GM03348 (cell line): ENCODE measurements at regions not wholly inside any gene's neighbourhood (a gene's known extent, or its start where the extent isn't known, plus 50 kb on each side); places are given as distances from the start of the nearest gene placed in this dataset.
A peak's percentile ranks its signal among the peaks of the same experiment; 100 is the strongest.

ENCODE experiments used
- DNase-seq: peaks from one replicate; pipeline ENCODE4 v3.0.0; 2012; ENCODE audit warnings: low spot score

DNA sequence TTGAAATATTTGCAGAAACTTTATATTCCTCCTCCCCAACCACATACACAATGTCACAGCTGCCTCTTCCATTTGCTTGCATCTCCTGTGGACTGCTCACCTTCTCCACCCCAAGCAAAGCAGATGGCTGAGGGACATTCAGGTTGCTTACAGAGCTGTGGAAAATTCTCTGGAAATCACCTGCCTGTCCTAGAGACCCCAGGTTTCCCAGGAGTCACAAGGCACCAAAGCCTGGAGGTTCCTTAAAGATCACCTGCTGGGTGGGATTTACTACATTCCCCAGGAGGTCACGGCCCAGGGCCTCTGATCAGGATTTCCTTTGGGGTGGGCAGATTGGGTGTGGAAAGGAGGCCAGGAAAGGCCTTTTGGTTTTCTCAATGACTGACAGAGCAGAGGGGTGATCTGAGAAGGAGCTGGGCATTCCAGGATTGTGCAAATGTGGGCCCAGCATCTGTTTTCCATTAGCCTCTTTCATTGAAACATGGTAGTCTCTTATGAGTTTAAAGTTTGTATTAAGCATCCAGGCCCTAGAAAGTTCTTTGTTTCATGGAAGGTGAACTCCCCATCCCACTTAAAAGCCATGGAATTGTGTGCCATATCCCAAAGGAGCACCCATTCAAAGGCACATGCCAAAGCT is 410.7 kb upstream of the TNP1 start:
- DNase-seq: peak; percentile 43

DNA sequence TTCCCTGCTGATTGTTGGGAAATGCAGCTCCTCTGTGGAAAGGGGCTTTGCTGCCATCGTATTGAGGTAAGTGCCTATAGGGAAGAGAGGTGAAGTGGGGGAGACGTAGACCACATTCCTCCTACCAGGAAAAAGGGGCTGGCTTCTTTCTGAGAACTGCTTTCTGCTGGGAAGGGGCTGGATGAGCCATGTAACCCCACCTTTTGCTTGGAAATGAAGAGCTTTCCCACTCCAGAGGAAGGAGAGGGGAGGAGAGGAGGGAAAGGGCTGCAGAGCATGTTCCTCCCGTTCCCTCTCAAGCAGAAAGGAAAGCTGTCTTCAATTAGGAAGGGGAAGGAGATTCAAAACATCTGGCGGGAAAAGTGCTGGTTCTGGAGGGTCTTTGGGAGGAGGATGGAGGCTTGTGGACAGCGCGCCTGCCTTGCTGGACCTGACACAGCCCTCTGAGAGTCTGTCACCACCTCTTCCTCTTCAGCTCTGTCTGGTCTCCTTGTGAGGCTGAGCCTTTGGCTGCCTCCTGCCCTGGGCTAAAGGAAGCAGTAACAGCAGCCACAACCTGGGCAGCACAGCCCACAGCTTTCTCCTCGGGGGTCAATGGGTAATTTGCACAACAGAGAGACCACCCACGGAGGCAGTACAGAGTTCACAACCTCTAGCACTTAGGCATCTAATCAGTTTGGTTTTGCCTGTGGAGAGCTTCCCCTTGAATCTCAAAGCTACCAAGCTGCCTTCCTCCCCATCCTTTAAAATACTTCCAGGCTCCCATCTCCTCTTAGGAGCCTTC is 410.0 kb upstream of the TNP1 start:
- DNase-seq: no peak

DNA sequence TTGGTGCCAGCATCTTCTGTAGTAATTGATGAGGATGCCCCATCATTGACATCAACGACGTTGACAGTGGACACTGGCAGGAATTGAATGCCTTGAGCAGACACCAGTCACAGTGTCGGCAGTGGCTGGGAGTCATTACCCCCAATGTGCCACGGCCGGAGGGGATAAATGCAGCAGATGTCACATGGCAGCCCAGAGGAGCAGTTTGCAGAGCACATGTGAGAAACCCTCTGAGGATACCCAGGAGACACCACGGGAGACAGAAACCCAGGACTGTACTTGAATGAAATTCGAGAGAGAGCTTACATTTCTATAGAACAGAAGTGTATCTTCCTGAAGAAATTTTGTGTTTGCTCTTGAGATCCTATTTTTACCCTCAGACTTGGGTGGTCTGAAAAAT is 409.1 kb upstream of the TNP1 start:
- no peak for DNase-seq

DNA sequence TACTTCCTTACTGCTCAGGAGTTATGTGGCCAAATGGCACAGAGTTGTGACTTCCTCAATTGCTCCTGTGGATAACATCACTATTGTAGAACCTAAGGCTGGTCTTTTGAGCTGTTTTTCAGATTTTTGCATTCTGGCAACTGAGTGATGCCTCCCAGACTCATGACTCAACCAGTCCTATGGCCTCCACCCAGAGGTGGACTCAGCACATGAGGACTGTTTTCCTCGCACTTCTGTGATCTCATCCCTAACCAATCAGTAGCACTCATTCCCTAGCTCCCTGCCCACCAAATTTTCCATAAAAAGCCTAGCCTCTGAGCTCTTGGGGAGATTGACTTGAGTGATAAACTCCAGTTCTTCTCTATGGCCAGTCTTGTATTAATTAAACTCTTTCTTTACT is 407.9 kb upstream of the TNP1 start:
- DNase-seq: no peak

DNA sequence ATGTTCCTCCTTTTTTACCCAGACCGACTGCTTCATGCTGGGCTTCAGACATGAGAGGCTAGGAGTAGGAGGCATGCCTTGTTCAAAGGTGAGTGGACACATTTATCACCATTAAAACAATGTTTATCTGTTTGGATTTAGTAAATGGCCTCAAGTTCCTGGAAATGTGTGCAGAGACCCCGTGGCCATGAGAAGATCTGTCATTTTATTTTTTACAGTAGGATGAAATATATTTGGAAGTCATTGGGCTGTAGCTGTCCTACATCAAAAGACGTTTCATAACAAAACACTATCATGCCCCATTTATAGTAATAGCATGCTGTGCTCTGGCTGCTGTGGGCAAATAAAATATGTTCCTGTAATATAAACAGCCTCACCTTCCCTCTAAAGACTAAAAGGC is 403.9 kb upstream of the TNP1 start:
- DNase-seq: no peak

DNA sequence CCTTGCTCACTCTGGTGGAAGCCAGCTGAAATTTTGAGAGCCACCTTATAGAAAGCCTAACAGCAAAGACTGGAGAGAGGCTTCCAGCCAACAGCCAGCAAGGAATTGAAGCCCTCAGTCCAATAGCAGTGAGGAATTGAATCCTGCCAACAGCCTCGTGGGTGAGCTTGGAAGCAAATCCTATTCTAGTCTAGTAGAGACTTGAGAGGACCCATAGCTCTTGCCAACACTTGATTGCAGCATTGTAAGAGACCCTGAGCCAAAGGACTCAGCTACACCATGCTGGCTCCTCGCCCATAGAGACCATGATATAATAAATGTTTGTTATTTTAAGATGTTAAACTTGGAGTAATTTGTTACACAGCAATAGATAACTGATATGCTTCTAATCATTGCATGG is 403.0 kb upstream of the TNP1 start:
- no peak for DNase-seq

DNA sequence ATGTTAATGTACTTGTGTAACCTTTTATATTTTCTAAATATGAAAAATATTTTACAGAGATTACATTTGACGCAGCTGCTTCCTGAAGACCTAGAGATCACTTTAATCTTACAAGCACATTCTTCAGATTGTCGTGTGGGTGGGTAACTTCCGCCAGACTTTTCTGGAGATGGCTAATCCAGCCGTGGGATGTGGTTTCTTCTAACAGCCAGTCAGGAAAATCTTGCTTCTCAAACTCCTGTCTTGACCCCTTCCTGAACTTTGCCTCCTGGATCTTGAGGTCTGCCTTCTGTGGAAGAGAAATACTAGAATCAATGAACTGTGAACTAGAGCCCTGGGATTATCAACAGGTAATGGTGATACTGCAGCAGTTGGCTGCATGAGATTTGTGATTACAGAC is 401.6 kb upstream of the TNP1 start:
- DNase-seq: no peak

DNA sequence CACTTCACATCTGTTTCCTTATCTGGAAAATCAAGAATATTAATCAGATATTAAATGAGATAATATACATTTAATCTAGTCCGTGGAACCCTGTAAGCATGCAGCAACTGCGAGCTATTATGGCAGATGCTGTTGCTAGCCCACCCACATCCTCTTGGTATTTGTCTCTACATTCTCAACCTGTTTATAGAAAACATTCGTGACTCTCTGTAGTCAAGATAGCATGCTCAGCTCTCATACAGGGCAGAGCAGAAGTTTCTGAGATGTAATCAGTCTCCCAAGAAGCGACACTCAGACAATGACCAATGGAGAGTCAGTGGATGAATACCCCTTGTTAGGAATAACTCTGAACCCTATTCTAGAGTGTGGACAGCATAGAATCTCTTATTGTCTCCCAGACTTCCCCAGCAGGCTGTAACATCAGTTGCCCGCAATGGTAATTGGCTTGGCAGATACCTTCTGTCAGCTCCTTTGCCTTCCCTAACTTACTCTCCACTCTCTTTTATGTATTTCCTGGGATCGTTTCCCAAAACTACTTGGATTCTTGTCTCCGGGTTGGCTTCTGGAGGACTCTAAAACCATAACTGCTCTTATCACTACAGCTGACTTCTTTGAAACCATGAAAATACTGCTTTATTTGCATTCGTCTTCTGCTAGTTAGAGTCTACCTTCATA is 400.7 kb upstream of the TNP1 start:
- DNase-seq: no peak

DNA sequence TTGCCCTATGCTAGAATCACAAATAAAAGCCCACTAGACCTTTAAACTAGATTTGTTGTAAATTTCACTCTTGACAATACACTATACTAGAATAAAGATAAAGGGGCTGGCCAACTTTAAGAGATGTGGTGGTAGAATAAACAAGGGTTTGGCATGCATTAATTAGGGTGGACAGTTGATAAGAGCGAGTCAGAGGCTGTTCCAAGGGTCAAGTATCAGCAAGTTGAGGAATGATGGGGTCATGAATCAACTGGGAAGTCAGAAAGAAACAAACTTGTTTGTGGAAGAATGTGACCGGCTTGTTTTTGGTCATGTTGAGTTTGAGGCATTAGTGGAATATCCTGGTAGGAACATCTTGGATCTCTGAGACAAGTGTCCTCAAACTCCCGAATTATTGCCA is 398.3 kb upstream of the TNP1 start:
- no peak for DNase-seq

DNA sequence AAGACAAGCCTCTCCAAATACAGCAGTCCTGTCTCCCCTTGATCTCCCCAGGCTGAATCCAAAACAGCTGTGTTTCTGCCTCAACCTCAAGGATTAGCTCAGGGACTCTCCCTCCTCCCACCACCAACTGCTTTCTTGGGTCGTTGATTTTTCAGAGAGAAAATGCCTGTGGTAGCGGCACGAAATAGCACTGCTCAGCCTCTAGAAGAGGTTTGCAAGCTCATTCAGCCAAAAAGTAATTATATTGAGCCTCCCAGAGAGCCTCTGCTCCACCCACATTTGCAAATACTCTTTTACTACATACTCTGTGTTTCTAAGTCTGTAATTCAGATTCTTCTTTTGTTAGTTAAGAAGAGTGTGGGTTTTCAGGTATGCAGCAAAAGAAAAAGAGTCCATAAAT is 396.4 kb upstream of the TNP1 start:
- DNase-seq: peak; percentile 47

DNA sequence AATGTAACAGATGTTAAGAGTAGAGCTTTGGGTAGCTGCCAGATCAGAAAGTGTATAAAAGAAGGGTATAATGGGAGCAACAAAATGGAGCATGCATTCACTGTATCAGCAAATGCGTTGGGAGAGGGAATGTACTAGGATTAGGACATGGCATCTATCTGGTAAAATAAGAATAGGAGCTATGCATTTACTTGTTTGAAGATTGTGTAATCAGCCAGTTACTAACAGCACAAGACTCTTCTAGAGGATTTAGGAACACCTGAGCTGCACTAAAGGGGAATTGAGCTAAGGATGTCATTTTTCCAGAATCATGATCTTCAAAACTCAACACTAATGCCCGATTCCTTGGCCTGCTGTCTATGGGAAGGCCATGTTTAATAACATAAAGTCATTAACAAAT is 394.2 kb upstream of the TNP1 start:
- DNase-seq: no peak

DNA sequence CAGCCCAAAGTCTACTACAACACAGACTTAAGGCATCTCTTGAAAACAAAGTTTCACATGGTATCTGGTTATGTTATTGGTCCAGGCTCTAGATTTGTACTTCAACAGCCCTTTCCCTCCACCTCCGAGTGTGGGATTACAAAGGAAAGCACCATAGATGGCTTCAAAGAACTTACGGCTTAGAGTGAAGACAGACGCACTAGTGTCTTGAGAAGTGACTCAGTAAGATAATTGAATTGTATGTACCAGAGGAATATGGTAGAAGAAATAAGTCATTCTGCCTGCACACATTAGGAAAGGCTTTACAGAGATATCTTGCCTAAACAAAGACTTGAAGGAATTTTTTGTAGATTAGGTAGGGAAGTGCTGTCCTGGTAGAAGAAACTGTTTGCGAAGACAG is 392.3 kb upstream of the TNP1 start:
- no peak for DNase-seq

DNA sequence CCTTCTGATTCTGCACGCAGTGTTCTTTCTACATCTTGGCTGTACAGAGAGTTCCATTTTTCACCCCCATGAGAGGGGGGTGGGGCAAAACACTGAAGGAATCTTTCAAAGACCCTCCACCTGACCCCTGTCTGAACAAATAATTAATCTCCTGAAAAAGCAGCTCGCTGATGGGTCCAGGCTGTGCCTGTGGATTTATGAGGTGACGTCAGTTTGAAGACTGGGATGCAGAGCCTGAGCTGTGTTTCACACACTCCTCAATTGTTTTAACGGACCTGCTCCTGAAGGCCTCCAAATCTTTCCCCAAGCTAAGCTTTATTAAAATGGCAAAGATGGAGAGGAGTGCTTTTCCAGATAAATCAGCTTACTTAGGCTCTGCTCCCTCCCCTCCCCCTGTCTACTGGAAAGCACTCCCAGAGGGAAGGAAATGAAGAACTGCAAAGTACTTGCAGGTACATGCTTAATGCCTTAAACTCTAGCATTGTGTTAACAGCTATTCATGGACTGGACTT is 390.2 kb upstream of the TNP1 start:
- DNase-seq: no peak

DNA sequence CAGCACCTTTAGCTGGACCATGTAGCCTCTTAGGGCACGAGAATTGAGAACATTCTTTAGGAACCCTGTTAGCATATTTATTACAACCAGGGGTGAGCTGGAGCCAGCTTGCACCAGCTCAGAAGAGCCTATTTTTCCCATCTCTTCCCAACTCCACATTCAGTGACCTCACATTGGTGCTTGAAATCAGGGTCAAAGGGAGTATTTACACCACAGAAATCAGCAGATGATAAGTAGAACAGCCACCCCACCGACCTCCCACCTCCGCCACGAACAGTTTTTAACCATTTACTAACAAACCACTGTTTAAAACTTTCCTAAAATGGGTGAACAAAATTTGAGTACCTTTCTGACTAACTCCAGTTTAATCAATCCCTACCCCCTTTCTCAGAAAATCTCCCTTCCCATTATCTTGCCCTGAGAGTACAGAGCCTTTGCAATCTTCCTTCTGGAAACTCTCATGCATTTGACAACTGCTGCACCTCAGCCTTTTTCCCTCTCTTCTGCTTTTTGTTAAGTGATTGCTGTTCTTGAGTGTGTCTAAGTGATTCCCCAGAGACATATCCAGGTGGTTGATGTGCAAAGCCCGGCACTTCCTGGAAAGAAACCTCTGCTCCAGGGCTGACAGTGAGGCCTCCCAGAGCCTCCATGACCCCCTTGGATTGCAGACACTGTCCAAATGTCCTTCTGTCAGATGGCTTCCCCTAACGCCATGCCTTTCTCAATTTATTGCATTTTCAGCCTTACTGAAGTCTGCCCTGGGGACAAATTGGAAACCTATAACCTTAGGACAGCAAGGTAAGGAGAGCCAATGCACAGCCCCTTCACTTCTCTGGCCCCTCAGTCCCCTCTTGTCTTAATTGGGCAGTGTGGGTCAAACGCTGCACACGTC is 389.5 kb upstream of the TNP1 start:
- no peak for DNase-seq

DNA sequence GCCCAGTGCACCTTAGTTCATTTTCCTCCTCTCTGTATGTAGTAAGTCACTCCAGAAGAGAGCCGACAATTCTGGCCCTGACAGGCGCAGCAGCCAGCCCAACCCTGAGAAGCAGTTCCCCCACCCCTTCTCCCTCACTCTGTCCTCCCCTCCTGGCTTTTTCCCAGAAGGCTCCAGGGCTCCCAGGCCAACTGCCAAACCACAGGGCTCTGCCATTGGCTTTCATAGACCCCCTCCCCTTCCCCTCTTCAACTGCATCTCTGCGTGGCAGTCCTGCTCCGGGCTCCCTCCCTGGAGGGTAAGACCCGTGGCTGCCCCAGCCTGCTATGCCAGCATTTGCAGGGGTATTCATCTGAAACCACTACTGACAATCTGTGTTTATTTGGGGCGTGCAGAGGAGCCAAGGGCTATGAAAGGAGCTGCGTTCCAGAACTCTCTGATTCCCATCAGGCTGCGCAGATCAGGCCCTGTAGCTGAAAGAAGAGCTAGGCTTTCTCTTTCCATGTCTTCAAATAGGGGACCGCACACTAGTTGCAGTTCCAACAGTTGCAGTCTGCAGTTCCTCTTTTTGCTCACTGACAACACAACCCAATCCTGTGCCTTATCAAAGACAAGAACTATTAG is 388.6 kb upstream of the TNP1 start:
- no peak for DNase-seq

DNA sequence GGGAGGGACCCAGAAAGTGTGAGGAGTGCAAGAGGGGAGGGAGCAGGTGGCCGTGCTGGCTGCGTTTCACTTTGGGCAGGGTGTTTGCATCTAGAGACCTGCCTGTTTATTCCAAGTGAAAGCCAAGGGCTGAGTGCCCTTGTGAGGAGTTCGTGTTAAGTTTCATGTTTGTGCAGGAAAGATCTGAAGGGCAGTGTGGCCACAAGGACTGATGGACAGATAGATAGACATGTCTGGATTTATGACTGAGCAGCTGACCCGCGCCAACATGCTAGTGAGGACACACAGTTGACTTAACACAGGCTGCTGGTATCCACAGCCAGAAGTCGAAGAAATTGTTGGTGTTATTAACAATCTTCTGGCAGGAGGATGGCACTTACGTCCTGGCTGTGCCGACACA is 387.6 kb upstream of the TNP1 start:
- no peak for DNase-seq

DNA sequence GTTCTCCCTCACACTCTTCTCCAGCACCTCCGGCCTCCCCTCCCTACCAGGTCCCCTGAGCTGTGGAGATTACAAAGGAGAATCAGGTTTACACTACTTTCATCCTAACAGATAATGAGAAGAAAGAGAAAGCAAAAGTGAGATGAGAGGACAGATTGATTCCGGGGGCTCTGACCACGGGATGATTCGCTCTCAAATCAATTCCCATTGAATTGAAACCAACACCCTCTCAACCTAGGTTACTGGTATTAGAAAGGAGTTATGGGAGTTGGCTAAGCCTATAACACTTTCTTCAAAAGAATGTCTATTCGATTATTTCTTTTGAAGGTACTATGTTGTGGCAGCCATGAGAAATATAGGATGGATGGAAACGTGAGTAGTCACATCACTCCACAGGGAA is 386.2 kb upstream of the TNP1 start:
- DNase-seq: no peak

DNA sequence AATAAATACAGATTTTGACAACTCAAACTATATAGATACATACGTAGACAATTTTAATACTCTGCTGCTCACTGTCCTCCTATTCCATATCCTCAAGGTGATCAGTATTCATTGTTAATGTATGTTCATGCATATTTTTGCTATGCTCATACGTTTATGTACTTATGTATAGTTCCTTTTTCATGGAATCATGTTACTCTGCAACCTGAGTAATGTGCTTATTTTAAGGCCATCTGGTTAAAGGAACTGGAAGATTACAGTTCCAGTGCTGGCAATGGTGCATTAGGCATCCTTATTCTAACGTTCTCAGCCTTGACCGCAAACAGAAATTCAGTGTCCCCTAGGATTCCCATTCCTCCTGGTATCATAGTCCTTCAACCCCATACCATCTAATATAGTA is 385.0 kb upstream of the TNP1 start:
- no peak for DNase-seq

DNA sequence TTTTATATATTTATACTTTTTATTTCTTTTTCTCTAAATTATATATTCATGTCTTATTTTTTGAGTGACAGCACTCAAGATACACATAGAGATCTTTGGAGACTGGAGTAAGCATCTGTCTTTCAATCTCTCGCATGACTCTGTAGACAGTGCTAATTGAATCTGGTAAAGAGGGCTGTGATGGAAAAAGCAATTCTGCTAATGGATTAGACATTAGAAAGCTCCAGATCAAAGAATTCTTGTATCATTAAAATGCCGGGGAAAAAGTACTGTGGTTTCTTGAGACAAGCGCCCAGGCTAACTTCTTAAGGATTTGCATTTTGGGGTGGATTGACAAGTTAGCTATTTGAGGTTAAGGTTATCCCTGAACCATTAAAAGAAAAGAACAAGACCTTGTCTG is 383.1 kb upstream of the TNP1 start:
- DNase-seq: no peak

DNA sequence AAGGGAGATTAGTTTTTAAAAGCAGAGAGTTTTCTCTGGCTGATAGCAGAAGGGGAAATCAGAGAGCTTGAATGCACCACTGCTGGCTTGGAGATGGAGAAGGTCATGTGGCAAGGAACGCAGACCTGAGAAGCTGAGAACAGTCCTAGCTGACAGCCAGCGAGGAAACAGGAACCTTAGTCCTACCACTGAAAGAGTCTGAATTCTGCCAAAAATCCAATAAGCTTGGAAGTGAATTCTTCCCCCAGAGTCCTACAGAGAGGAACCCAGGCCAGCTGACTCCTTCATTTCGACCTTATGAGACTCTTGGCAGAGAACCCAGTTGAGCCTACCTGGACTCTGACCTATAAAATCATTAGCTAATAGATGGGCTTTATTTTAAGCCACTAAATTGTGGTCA is 371.9 kb upstream of the TNP1 start:
- DNase-seq: no peak

DNA sequence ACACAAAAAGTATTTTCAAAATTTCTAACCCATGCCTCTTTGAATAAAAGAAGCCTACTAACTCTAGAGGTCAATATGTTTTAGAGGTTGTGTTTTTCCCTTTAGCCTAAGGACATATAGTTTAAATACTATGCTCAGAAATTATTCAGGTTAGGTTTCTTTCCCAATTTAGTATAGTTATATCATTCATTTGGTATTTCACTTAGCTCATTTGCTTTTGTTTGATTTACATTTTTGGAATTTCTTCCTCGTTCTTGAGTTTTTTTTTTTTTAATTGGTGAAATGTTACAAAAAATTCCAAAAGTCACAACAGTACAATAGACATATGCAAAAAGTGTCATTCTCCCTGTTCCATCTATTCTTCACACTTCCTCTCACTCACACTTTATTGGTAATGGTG is 371.3 kb upstream of the TNP1 start:
- peak; percentile 44 for DNase-seq

DNA sequence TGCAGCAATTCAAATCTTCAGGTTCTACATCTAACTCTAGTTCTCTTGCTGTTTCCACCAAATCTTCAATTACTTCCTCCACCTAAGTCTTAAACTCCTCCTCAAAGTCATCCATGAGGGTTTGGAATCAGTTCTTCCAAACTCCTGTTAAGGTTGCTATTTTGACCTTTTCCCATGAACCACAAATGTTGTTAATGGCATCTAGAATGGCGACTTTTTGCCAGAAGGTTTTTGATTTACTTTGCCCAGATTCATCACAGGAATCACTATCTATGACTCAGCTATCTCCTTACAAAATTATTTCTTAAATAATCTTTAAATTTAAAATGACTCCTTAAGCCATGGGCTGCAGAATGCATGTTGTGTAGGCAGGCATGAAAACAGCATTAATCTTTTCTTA is 368.9 kb upstream of the TNP1 start:
- DNase-seq: no peak
